A549 (cell line): ENCODE measurements at regions not wholly inside any gene's neighbourhood (a gene's known extent, or its start where the extent isn't known, plus 50 kb on each side); places are given as distances from the start of the nearest gene placed in this dataset.

ENCODE experiments used
- ATAC-seq, 2 experiments: fragments of 200-7000 bp in 1 of 2; fragments of >200 bp in 1 of 2; cut with Nextera tagmentation in 1 of 2; cut with Tn5 transposase in 1 of 2; 3 replicates each; pipeline versions ENCODE4 v1.8.0 to v1.9.1; 2018 to 2020; ENCODE audit warnings: mild to moderate bottlenecking in 1 of 2, moderate library complexity in 1 of 2
- CTCF ChIA-PET: fragments of 300-600 bp; sonication (Branson Sonifier 250); formaldehyde crosslinking; extraction: SDS; loops from one replicate; lab custom pipeline; 2021; ENCODE audit warnings: antibody characterized with exemption, inconsistent platforms; lab: Yijun Ruan, JAX
- POLR2A ChIA-PET: fragments of 350-600 bp; formaldehyde crosslinking; extraction: SDS; loops from one replicate; lab custom pipeline; 2021; ENCODE audit warnings: antibody characterized with exemption, inconsistent platforms; lab: Yijun Ruan, JAX
- DNase-seq, 2 experiments: peaks; one replicate each; pipeline versions ENCODE4 v3.0.0 to v3.0.0-alpha.2; 2011 to 2016; ENCODE audit warnings: low read depth in 1 of 2, low spot score in 1 of 2
- FAIRE-seq: peaks from 2 replicates; lab custom pipeline; 2011; peaks lifted over from hg19 to GRCh38; lab: Jason Lieb, UNC
- H3K27ac ChIP-seq, 2 experiments: fragments of >200 bp; sonication (Bioruptor Twin); formaldehyde crosslinking; 3 replicates each; pipeline ENCODE4 v1.5.1; 2016 to 2017
- H3K4me1 ChIP-seq: fragments of >200 bp; sonication (Bioruptor Twin); formaldehyde crosslinking; 3 replicates; pipeline ENCODE4 v1.6.1; 2016
- H3K4me2 ChIP-seq: fragments of >200 bp; sonication (Bioruptor Twin); formaldehyde crosslinking; 3 replicates; pipeline ENCODE4 v1.6.1; 2016
- H3K4me3 ChIP-seq: fragments of >200 bp; sonication (Bioruptor Twin); formaldehyde crosslinking; 3 replicates; pipeline ENCODE4 v1.5.1; 2016
- H3K9me3 ChIP-seq: fragments of >200 bp; sonication (Bioruptor Twin); formaldehyde crosslinking; 3 replicates; pipeline ENCODE4 v1.6.1; 2016
- ATOH8 ChIP-seq: fragments of 250-450 bp; sonication (Bioruptor Pico); IDR thresholded peaks from 2 replicates; pipeline ENCODE4 v1.5.0; 2020; ENCODE audit warnings: low read depth, mild to moderate bottlenecking, moderate library complexity
- CTCF ChIP-seq: fragments of >200 bp; sonication (Bioruptor Twin); formaldehyde crosslinking; IDR thresholded peaks from 3 replicates; pipeline ENCODE4 v1.5.1; 2016
- E2F6 ChIP-seq: IDR thresholded peaks from 2 replicates; pipeline ENCODE4 v1.6.1; 2012; ENCODE audit warnings: low read depth, borderline replicate concordance
- EP300 ChIP-seq, 2 experiments: fragments of >200 bp; sonication (Bioruptor Twin); formaldehyde crosslinking; IDR thresholded peaks; 2 replicates in 1 of 2; 3 replicates in 1 of 2; pipeline ENCODE4 v1.6.1; 2016 to 2017
- FOSB ChIP-seq: fragments of 250-450 bp; sonication (Bioruptor Pico); IDR thresholded peaks from 2 replicates; pipeline ENCODE4 v1.5.0; 2020; ENCODE audit warnings: mild to moderate bottlenecking, moderate library complexity
- FOSL2 ChIP-seq, 2 experiments: fragments of 450-650 bp in 1 of 2; fragments of >200 bp in 1 of 2; sonication (Bioruptor Twin) in 1 of 2; formaldehyde crosslinking; IDR thresholded peaks; 2 replicates each; pipeline versions ENCODE4 v1.5.0 to v1.6.1; 2016 to 2020; ENCODE audit warnings: mild to moderate bottlenecking in 1 of 2, moderate library complexity in 1 of 2
- HEYL ChIP-seq: fragments of 250-450 bp; sonication (Bioruptor Pico); IDR thresholded peaks from 2 replicates; pipeline ENCODE4 v1.8.0; 2021; ENCODE audit warnings: mild to moderate bottlenecking, moderate library complexity
- HOXA7 ChIP-seq: fragments of 250-450 bp; sonication (Bioruptor Pico); IDR thresholded peaks from 2 replicates; pipeline ENCODE4 v1.5.0; 2020; ENCODE audit warnings: mild to moderate bottlenecking, moderate library complexity
- HOXB5 ChIP-seq: fragments of 250-450 bp; sonication (Bioruptor Pico); IDR thresholded peaks from 2 replicates; pipeline ENCODE4 v1.5.0; 2020; ENCODE audit warnings: mild to moderate bottlenecking, moderate library complexity
- JUN ChIP-seq, 2 experiments: fragments of >200 bp; sonication (Bioruptor Twin); formaldehyde crosslinking; IDR thresholded peaks; 2 replicates in 1 of 2; 3 replicates in 1 of 2; pipeline ENCODE4 v1.6.1; 2016 to 2017
- JUNB ChIP-seq: fragments of >200 bp; sonication (Bioruptor Twin); formaldehyde crosslinking; IDR thresholded peaks from 2 replicates; pipeline ENCODE4 v1.6.1; 2016
- PBX3 ChIP-seq: IDR thresholded peaks from 2 replicates; pipeline ENCODE4 v1.6.1; 2012
- POLR2A ChIP-seq: IDR thresholded peaks from 2 replicates; pipeline ENCODE4 v1.6.1; 2012; ENCODE audit warnings: mild to moderate bottlenecking, low read length
- POLR2AphosphoS2 ChIP-seq: conservative IDR thresholded peaks from 2 replicates; pipeline ENCODE4 v1.6.1; 2012; ENCODE audit warnings: low read length, improper control_type of control experiment, inconsistent platforms
- RCOR1 ChIP-seq: fragments of 150-350 bp; IDR thresholded peaks from 2 replicates; pipeline ENCODE4 v1.6.1; 2014; ENCODE audit warnings: antibody characterized with exemption, low read length, low read depth
- REST ChIP-seq: fragments of 200-600 bp; sonication (generic); IDR thresholded peaks from 2 replicates; pipeline ENCODE4 v1.6.1; 2016; ENCODE audit warnings: antibody characterized with exemption, mild to moderate bottlenecking, moderate library complexity
- RFX5 ChIP-seq: fragments of 450-650 bp; IDR thresholded peaks from 2 replicates; pipeline ENCODE4 v1.7.1; 2014; ENCODE audit warnings: antibody characterized with exemption, mild to moderate bottlenecking, moderate library complexity
- RNF2 ChIP-seq: fragments of 200-600 bp; sonication (generic); IDR thresholded peaks from 2 replicates; pipeline ENCODE4 v1.6.1; 2016; ENCODE audit warnings: low read depth, mild to moderate bottlenecking, antibody characterized with exemption, moderate library complexity, borderline replicate concordance
- SMC3 ChIP-seq: fragments of >200 bp; sonication (Bioruptor Twin); formaldehyde crosslinking; IDR thresholded peaks from 3 replicates; pipeline ENCODE4 v1.6.1; 2018; ENCODE audit warnings: inconsistent platforms
- TFCP2L1 ChIP-seq: fragments of 250-450 bp; sonication (Bioruptor Pico); IDR thresholded peaks from 2 replicates; pipeline ENCODE4 v1.5.0; 2021; ENCODE audit warnings: mild to moderate bottlenecking
- ZC3H11A ChIP-seq: fragments of 450-650 bp; IDR thresholded peaks from 2 replicates; pipeline ENCODE4 v1.6.1; 2014; ENCODE audit warnings: antibody characterized with exemption, mild to moderate bottlenecking
- ZNF302 ChIP-seq: fragments of 250-450 bp; sonication (Bioruptor Pico); IDR thresholded peaks from 2 replicates; pipeline ENCODE4 v1.9.0; 2021; ENCODE audit warnings: inconsistent platforms, mild to moderate bottlenecking, moderate library complexity
- WGBS: methylation state at CpG from one replicate; pipeline ENCODE4 v1.1.6; 2017; ENCODE audit errors: missing lambda C conversion rate; 5-methylcytosine and 5-hydroxymethylcytosine counted together

- no peak for TF ChIP-seq E2F6
- no peak for TF ChIP-seq JUN (IDR thresholded peaks at IDR 0.05)
- TF ChIP-seq, all 56 proteins: peak for 0
Measured at GRCh38 chr5:56616454-56617160, 198.7 kb upstream of the MAP3K1 start (continued).

- Histone ChIP-seq H3K4me1 (0 out of 3 replicates have a peak, but pooled peaks cover 5% of the 10 kb centered on the region), H3K9me3 (peaks cover 8% of the 10 kb centered on the region; the same call in 2 of the 3 replicates), H3K27ac (no peak overlapping the region), H3K4me2 (no peak overlapping the region), H3K4me3 (no peak overlapping the region)
- DNase-seq (no peak), ATAC-seq (no peak), FAIRE-seq (no peak)
- TF ChIP-seq HOXA7 (no peak), RFX5 (no peak), RCOR1 (no peak)
- POLR2A ChIA-PET, result no interaction called here
- WGBS, result 47% methylated on average over 6 of the region's 6 CpGs
- CTCF ChIA-PET, result interaction anchor here (1.3 kb wide), 1 partner anchor 45 kb away, joined by 4 read pairs; no protein-coding TSS in a partner anchor
Measured at GRCh38 chr5:56615361-56616153, 199.8 kb upstream of the MAP3K1 start.

GRCh38 chr5:56612759-56613158 is 202.6 kb upstream of the MAP3K1 start:
- Histone ChIP-seq H3K4me2 (no peak overlapping the region), H3K4me3 (no peak overlapping the region), H3K4me1 (peaks cover 11% of the 10 kb centered on the region; the same call in 2 of the 3 replicates), H3K9me3 (peaks cover 8% of the 10 kb centered on the region; the same call in 2 of the 3 replicates), H3K27ac (no peak overlapping the region)
- TF ChIP-seq JUNB (no peak), ATOH8 (no peak), PBX3 (no peak), RFX5 (no peak), CTCF (no peak), REST (no peak), SMC3 (no peak), POLR2A (no peak), FOSL2 (IDR thresholded peaks at IDR 0.05) (no peak), FOSL2 (CRISPR knock-in tag; IDR thresholded peaks at IDR 0.05) (no peak), JUN (IDR thresholded peaks at IDR 0.05) (no peak), FOSB (CRISPR knock-in tag) (no peak), TFCP2L1 (CRISPR knock-in tag) (no peak), HOXB5 (CRISPR knock-in tag) (no peak), POLR2AphosphoS2 (no peak), ZC3H11A (no peak), EP300 (IDR thresholded peaks at IDR 0.05) (no peak), ZNF302 (CRISPR knock-in tag) (no peak), RNF2 (no peak), HEYL (CRISPR knock-in tag) (no peak)
- ATAC-seq, result no peak
- WGBS, result 8% methylated on average over 1 of the region's 1 CpG
- ChIA-PET CTCF (no interaction called here), POLR2A (no interaction called here)
- no peak for DNase-seq
- FAIRE-seq, result no peak
